MM.1S (cell line): ENCODE measurements at regions not wholly inside any gene's neighbourhood (a gene's known extent, or its start where the extent isn't known, plus 50 kb on each side); places are given as distances from the start of the nearest gene placed in this dataset.

Experiments
- CTCF ChIP-seq: fragments of 300-600 bp; sonication (generic); IDR thresholded peaks from 2 replicates; pipeline ENCODE4 v1.5.1; 2016; ENCODE audit warnings: antibody characterized with exemption, low read length, mixed read lengths
- EZH2phosphoT487 ChIP-seq: fragments of 300-600 bp; sonication (generic); IDR thresholded peaks from 2 replicates; pipeline ENCODE4 v1.6.1; 2018; ENCODE audit warnings: antibody characterized with exemption, low read length

- TF ChIP-seq CTCF, result no peak
- no peak for TF ChIP-seq EZH2phosphoT487
Measured at GRCh38 chr12:23245186-23245585, 620.2 kb downstream of the ETNK1 start.
